NCI-H187 (cell line): ENCODE measurements at regions not wholly inside any gene's neighbourhood (a gene's known extent, or its start where the extent isn't known, plus 50 kb on each side); places are given as distances from the start of the nearest gene placed in this dataset.
"Not testable (repeated sequence)": the region's sequence is repeated elsewhere in the genome, so short reads cannot be mapped to it uniquely, and the experiment has no call there.

Experiments
- DNase-seq, 2 experiments: peaks; one replicate each; lab custom pipeline; 2025; lab: John Stamatoyannopoulos, UW

GRCh38 chr1:166698771-166699170, 140.5 kb upstream of the POGK start:
- no peak for DNase-seq

GRCh38 chr1:166699613-166700012, 139.7 kb upstream of the POGK start:
- DNase-seq, result no peak

GRCh38 chr1:166700696-166701095, 138.6 kb upstream of the POGK start:
- no peak for DNase-seq

- no peak for DNase-seq
Observed at GRCh38 chr1:166701603-166702100, 137.6 kb upstream of the POGK start.

GRCh38 chr1:166703141-166703540, 136.1 kb upstream of the POGK start:
- DNase-seq, result no peak

GRCh38 chr1:166703726-166704462, 135.4 kb upstream of the POGK start:
- DNase-seq, result no peak

GRCh38 chr1:166705376-166706289, 133.6 kb upstream of the POGK start:
- no peak for DNase-seq

GRCh38 chr1:166716620-166717019, 122.7 kb upstream of the POGK start:
- no peak for DNase-seq

- no peak for DNase-seq
Observed at GRCh38 chr1:166721145-166721544, 118.1 kb upstream of the POGK start.

GRCh38 chr1:166730299-166730888, 108.9 kb upstream of the POGK start:
- no peak for DNase-seq

GRCh38 chr1:166738140-166738539, 101.1 kb upstream of the POGK start:
- DNase-seq, result no peak

- no peak for DNase-seq
Observed at GRCh38 chr1:166738873-166739272, 100.4 kb upstream of the POGK start.

- DNase-seq, result no peak
Observed at GRCh38 chr1:166740668-166741276, 98.5 kb upstream of the POGK start.

GRCh38 chr1:166763318-166763717, 76.0 kb upstream of the POGK start:
- no peak for DNase-seq

- no peak for DNase-seq
Observed at GRCh38 chr1:166766942-166767341, 72.3 kb upstream of the POGK start.

- DNase-seq, result not testable (repeated sequence)
Observed at GRCh38 chr1:166784646-166785045, 54.6 kb upstream of the POGK start.

- DNase-seq, result no peak
Observed at GRCh38 chr1:166785987-166786386, 53.3 kb upstream of the POGK start.

- DNase-seq, result no peak
Observed at GRCh38 chr1:166789286-166789685, 50.0 kb upstream of the POGK start.
